ENCODE measurements at regions not wholly inside any gene's neighbourhood (a gene's known extent, or its start where the extent isn't known, plus 50 kb on each side); places are given as distances from the start of the nearest gene placed in this dataset.
"Not testable (repeated sequence)": the region's sequence is repeated elsewhere in the genome, so short reads cannot be mapped to it uniquely, and the experiment has no call there.

GRCh38 chr4:107432451-107432850, 287.6 kb downstream of the PAPSS1 start:
- no peaks in the 10 kb centered on the region for H3K79me2 ChIP-seq (ENCODE audit: control insufficient read depth, insufficient read depth, low read length)
- H3K4me2 ChIP-seq (ENCODE audit: extremely low read depth, insufficient read depth, low read length): no peak overlapping the region
- no peaks in the 10 kb centered on the region for H4K20me1 ChIP-seq (ENCODE audit: control insufficient read depth, extremely low read depth, insufficient read depth, low read length)
- no peak for TF ChIP-seq EZH2 (IDR thresholded peaks at IDR 0.05; ENCODE audit: low read length, missing control alignments)
- no peak for TF ChIP-seq CTCF (conservative IDR thresholded peaks at IDR 0.05 in 1 of 2, IDR thresholded peaks at IDR 0.05 in 1 of 2; ENCODE audit: low read depth in 1 of 2, low read length in 2 of 2)
- peak in 1 of 2 donors; percentile 23 for DNase-seq (ENCODE audit: low read depth in 2 of 2)
- no peaks in the 10 kb centered on the region for H3K36me3 ChIP-seq (ENCODE audit: control insufficient read depth, insufficient read depth, low read length)
- no peak overlapping the region for H3K4me3 ChIP-seq (replicated peaks in 1 of 4; ENCODE audit: control extremely low read depth in 1 of 4, insufficient read depth in 1 of 4, low read depth in 3 of 4, low read length in 4 of 4)
- no peak overlapping the region for H3K9ac ChIP-seq (ENCODE audit: insufficient read depth, low read length)
- no peak overlapping the region for H2AFZ ChIP-seq (ENCODE audit: low read length)
- no peak overlapping the region for H3K27ac ChIP-seq (ENCODE audit: insufficient read depth, low read length)
- no peaks in the 10 kb centered on the region for H3K9me3 ChIP-seq (ENCODE audit: control insufficient read depth, insufficient read depth, low read depth, low read length)
- no peaks in the 10 kb centered on the region for H3K27me3 ChIP-seq (ENCODE audit: control insufficient read depth, insufficient read depth, low read length)
- no peaks in the 10 kb centered on the region for H3K4me1 ChIP-seq (ENCODE audit: control insufficient read depth, extremely low read depth, insufficient read depth, low read length)

- H3K36me3 ChIP-seq (ENCODE audit: control insufficient read depth, insufficient read depth, low read length): no peaks in the 10 kb centered on the region
- no peak overlapping the region for H2AFZ ChIP-seq (ENCODE audit: low read length)
- no peak overlapping the region for H3K4me2 ChIP-seq (ENCODE audit: extremely low read depth, insufficient read depth, low read length)
- H3K27me3 ChIP-seq (ENCODE audit: control insufficient read depth, insufficient read depth, low read length): no peaks in the 10 kb centered on the region
- no peak overlapping the region for H3K9ac ChIP-seq (ENCODE audit: insufficient read depth, low read length)
- H3K27ac ChIP-seq (ENCODE audit: insufficient read depth, low read length): no peak overlapping the region
- no peak for TF ChIP-seq CTCF (conservative IDR thresholded peaks at IDR 0.05 in 1 of 2, IDR thresholded peaks at IDR 0.05 in 1 of 2; ENCODE audit: low read depth in 1 of 2, low read length in 2 of 2)
- TF ChIP-seq EZH2 (IDR thresholded peaks at IDR 0.05; ENCODE audit: low read length, missing control alignments): no peak
- no peaks in the 10 kb centered on the region for H4K20me1 ChIP-seq (ENCODE audit: control insufficient read depth, extremely low read depth, insufficient read depth, low read length)
- DNase-seq (ENCODE audit: low read depth in 2 of 2): no peak
- no peak overlapping the region for H3K4me3 ChIP-seq (replicated peaks in 1 of 4; ENCODE audit: control extremely low read depth in 1 of 4, insufficient read depth in 1 of 4, low read depth in 3 of 4, low read length in 4 of 4)
- no peaks in the 10 kb centered on the region for H3K9me3 ChIP-seq (ENCODE audit: control insufficient read depth, insufficient read depth, low read depth, low read length)
- no peaks in the 10 kb centered on the region for H3K4me1 ChIP-seq (ENCODE audit: control insufficient read depth, extremely low read depth, insufficient read depth, low read length)
- no peaks in the 10 kb centered on the region for H3K79me2 ChIP-seq (ENCODE audit: control insufficient read depth, insufficient read depth, low read length)
Measured at GRCh38 chr4:107423677-107424405, 296.2 kb downstream of the PAPSS1 start.

GRCh38 chr4:107419536-107419935, 300.5 kb downstream of the PAPSS1 start:
- not testable (repeated sequence) for H3K9ac ChIP-seq (ENCODE audit: insufficient read depth, low read length); H3K27me3 ChIP-seq (ENCODE audit: control insufficient read depth, insufficient read depth, low read length); H3K36me3 ChIP-seq (ENCODE audit: control insufficient read depth, insufficient read depth, low read length); H3K4me3 ChIP-seq (replicated peaks in 1 of 4; ENCODE audit: control extremely low read depth in 1 of 4, insufficient read depth in 1 of 4, low read depth in 3 of 4, low read length in 4 of 4); H3K79me2 ChIP-seq (ENCODE audit: control insufficient read depth, insufficient read depth, low read length); H3K9me3 ChIP-seq (ENCODE audit: control insufficient read depth, insufficient read depth, low read depth, low read length); H3K27ac ChIP-seq (ENCODE audit: insufficient read depth, low read length); H2AFZ ChIP-seq (ENCODE audit: low read length); H3K4me2 ChIP-seq (ENCODE audit: extremely low read depth, insufficient read depth, low read length); H4K20me1 ChIP-seq (ENCODE audit: control insufficient read depth, extremely low read depth, insufficient read depth, low read length); H3K4me1 ChIP-seq (ENCODE audit: control insufficient read depth, extremely low read depth, insufficient read depth, low read length); DNase-seq (ENCODE audit: low read depth in 2 of 2)
